NCI-H2196 (cell line): ENCODE measurements at regions not wholly inside any gene's neighbourhood (a gene's known extent, or its start where the extent isn't known, plus 50 kb on each side); places are given as distances from the start of the nearest gene placed in this dataset.
"Not testable (repeated sequence)": the region's sequence is repeated elsewhere in the genome, so short reads cannot be mapped to it uniquely, and the experiment has no call there.

Source experiments
- DNase-seq: peaks from one replicate; lab custom pipeline; 2025; ENCODE audit not compliant: unreplicated experiment; lab: John Stamatoyannopoulos, UW

- DNase-seq: no peak
Measured at GRCh38 chr3:101946906-101947305, 97.6 kb downstream of the NFKBIZ start.

- peak; percentile 40 for DNase-seq
Measured at GRCh38 chr3:101950510-101950909, 101.2 kb downstream of the NFKBIZ start.

GRCh38 chr3:101950985-101951733 is 101.8 kb downstream of the NFKBIZ start:
- no peak for DNase-seq

GRCh38 chr3:101954361-101954760 is 105.0 kb downstream of the NFKBIZ start:
- DNase-seq: no peak

GRCh38 chr3:101954936-101955335 is 105.6 kb downstream of the NFKBIZ start:
- no peak for DNase-seq

GRCh38 chr3:101962055-101962454 is 112.7 kb downstream of the NFKBIZ start:
- DNase-seq: no peak

GRCh38 chr3:101963902-101964362 is 114.6 kb downstream of the NFKBIZ start:
- no peak for DNase-seq

GRCh38 chr3:101964861-101965260 is 115.5 kb downstream of the NFKBIZ start:
- no peak for DNase-seq

GRCh38 chr3:101966226-101966625 is 116.9 kb downstream of the NFKBIZ start:
- no peak for DNase-seq

GRCh38 chr3:101970212-101970611 is 120.9 kb downstream of the NFKBIZ start:
- DNase-seq: no peak

- no peak for DNase-seq
Measured at GRCh38 chr3:101970905-101971304, 121.6 kb downstream of the NFKBIZ start.

- DNase-seq: no peak
Measured at GRCh38 chr3:101972430-101973162, 123.3 kb downstream of the NFKBIZ start.

- no peak for DNase-seq
Measured at GRCh38 chr3:101973163-101973505, 123.8 kb downstream of the NFKBIZ start.

GRCh38 chr3:101975415-101975814 is 126.1 kb downstream of the NFKBIZ start:
- not testable (repeated sequence) for DNase-seq

- DNase-seq: peak; percentile 34
Measured at GRCh38 chr3:101976473-101976872, 127.2 kb downstream of the NFKBIZ start.

- DNase-seq: no peak
Measured at GRCh38 chr3:101978348-101978747, 129.0 kb downstream of the NFKBIZ start.

GRCh38 chr3:101979033-101979432 is 129.7 kb downstream of the NFKBIZ start:
- DNase-seq: no peak

GRCh38 chr3:101984356-101984755 is 135.0 kb downstream of the NFKBIZ start:
- DNase-seq: no peak

GRCh38 chr3:101988596-101988995 is 139.3 kb downstream of the NFKBIZ start:
- no peak for DNase-seq

- DNase-seq: no peak
Measured at GRCh38 chr3:101989578-101990200, 140.4 kb downstream of the NFKBIZ start.

GRCh38 chr3:101992863-101993262 is 143.5 kb downstream of the NFKBIZ start:
- DNase-seq: no peak

GRCh38 chr3:101994386-101994785 is 145.1 kb downstream of the NFKBIZ start:
- DNase-seq: no peak
